PFSK-1 (cell line): ENCODE measurements at regions not wholly inside any gene's neighbourhood (a gene's known extent, or its start where the extent isn't known, plus 50 kb on each side); places are given as distances from the start of the nearest gene placed in this dataset.

ENCODE experiments used
- POLR2AphosphoS5 ChIP-seq: IDR thresholded peaks from 2 replicates; pipeline ENCODE4 v1.6.1; 2012; ENCODE audit warnings: low read depth, mild to moderate bottlenecking, control low read depth, low read length, moderate library complexity
- SIN3A ChIP-seq: IDR thresholded peaks from 2 replicates; pipeline ENCODE4 v1.6.1; 2012; ENCODE audit warnings: mild to moderate bottlenecking, low read length, moderate library complexity, borderline replicate concordance; ENCODE audit not compliant: insufficient read depth

GRCh38 chr18:8989855-8990254 is 112.6 kb upstream of the NDUFV2 start:
- TF ChIP-seq POLR2AphosphoS5: no peak
- no peak for TF ChIP-seq SIN3A
